ENCODE measurements at regions not wholly inside any gene's neighbourhood (a gene's known extent, or its start where the extent isn't known, plus 50 kb on each side); places are given as distances from the start of the nearest gene placed in this dataset.

DNA sequence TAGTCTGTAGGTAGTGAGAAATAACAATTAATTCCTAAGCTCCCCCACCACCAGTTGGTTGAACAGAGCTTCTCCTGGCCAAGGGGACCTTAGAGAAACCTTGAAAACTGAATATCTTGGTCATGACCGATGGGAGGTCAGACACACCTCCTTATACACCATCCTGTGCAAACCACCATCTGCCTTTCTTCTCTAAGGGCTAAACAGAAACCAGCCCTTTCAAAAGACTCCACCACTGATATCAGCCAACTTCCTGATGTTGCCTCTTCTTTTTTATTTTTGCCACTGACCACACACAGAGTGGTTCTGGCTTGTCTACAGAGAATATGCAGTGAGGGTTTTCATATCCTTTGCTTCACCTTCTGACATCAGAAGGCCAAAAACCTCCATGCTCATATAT is 977.7 kb upstream of the SEL1L start:
- no peak for TF ChIP-seq SETDB1 (IDR thresholded peaks at IDR 0.05; ENCODE audit: insufficient read length, low read length)
- no peak for TF ChIP-seq ZNF623 (tag by site-specific recombination; IDR thresholded peaks at IDR 0.05)
- TF ChIP-seq ZNF785 (tag by site-specific recombination; IDR thresholded peaks at IDR 0.05): no peak
- no peak for TF ChIP-seq ZNF221 (tag by site-specific recombination; IDR thresholded peaks at IDR 0.05; ENCODE audit: borderline replicate concordance)
- Histone ChIP-seq H3K36me3 (ENCODE audit: control insufficient read depth in 2 of 2, insufficient read depth in 1 of 2, low read length in 2 of 2) (no peaks in the 10 kb centered on the region), H3K4me3 (ENCODE audit: low read depth, low read length) (no peak overlapping the region), H3K9me3 (ENCODE audit: control insufficient read depth, insufficient read depth, low read depth, low read length) (no peaks in the 10 kb centered on the region), H3K27ac (ENCODE audit: extremely low read depth, low read depth, low read length) (no peak overlapping the region), H3K4me1 (ENCODE audit: control insufficient read depth, insufficient read depth, low read length) (no peaks in the 10 kb centered on the region)
- ChIA-PET CTCF (interaction anchor here (0.7 kb wide), 1 partner anchor 78 kb away, joined by 3 read pairs; no protein-coding TSS in a partner anchor), POLR2A (interaction anchor here (1.1 kb wide), 1 partner anchor 288 kb away, joined by 3 read pairs; no protein-coding TSS in a partner anchor)

GRCh38 chr14:82520765-82521164 is 987.1 kb upstream of the SEL1L start:
- Histone ChIP-seq H3K27ac (ENCODE audit: extremely low read depth, low read depth, low read length) (no peak overlapping the region), H3K4me1 (ENCODE audit: control insufficient read depth, insufficient read depth, low read length) (no peaks in the 10 kb centered on the region), H3K36me3 (ENCODE audit: control insufficient read depth in 2 of 2, insufficient read depth in 1 of 2, low read length in 2 of 2) (no peaks in the 10 kb centered on the region), H3K4me3 (ENCODE audit: low read depth, low read length) (no peak overlapping the region), H3K9me3 (ENCODE audit: control insufficient read depth, insufficient read depth, low read depth, low read length) (no peaks in the 10 kb centered on the region)
- TF ChIP-seq PRDM1 (tag by site-specific recombination; IDR thresholded peaks at IDR 0.05) (no peak), ZNF416 (tag by site-specific recombination; IDR thresholded peaks at IDR 0.05) (no peak), ZNF174 (tag by site-specific recombination; IDR thresholded peaks at IDR 0.05) (no peak)
- ChIA-PET POLR2A (no interaction called here), CTCF (no interaction called here)

DNA sequence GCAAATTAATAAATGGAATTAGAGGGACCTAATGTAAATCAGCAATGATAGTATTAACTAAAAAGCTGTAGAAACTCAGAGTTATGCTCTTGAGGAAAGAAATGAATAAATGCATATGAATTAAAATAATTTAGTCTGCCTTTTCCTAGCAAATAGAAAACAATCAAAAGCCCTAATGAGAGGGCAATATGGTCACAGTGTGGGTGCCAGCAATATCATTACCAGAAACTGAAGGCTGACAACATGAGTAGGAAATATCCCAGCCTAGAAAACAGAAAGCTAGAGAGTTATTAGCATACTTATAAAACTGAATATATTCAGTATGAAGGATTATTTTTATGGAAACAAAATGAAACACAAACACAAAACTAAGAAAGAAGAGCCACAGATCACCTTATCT is 987.5 kb upstream of the SEL1L start:
- Histone ChIP-seq H3K4me3 (ENCODE audit: low read depth, low read length) (no peak overlapping the region), H3K36me3 (ENCODE audit: control insufficient read depth in 2 of 2, insufficient read depth in 1 of 2, low read length in 2 of 2) (no peaks in the 10 kb centered on the region), H3K9me3 (ENCODE audit: control insufficient read depth, insufficient read depth, low read depth, low read length) (no peaks in the 10 kb centered on the region), H3K27ac (ENCODE audit: extremely low read depth, low read depth, low read length) (no peak overlapping the region), H3K4me1 (ENCODE audit: control insufficient read depth, insufficient read depth, low read length) (no peaks in the 10 kb centered on the region)
- ChIA-PET CTCF (no interaction called here), POLR2A (no interaction called here)
- TF ChIP-seq ZNF280D (tag by site-specific recombination; IDR thresholded peaks at IDR 0.05) (no peak), ZNF621 (tag by site-specific recombination; IDR thresholded peaks at IDR 0.05) (no peak), ZBTB17 (tag by site-specific recombination; IDR thresholded peaks at IDR 0.05) (no peak)

DNA sequence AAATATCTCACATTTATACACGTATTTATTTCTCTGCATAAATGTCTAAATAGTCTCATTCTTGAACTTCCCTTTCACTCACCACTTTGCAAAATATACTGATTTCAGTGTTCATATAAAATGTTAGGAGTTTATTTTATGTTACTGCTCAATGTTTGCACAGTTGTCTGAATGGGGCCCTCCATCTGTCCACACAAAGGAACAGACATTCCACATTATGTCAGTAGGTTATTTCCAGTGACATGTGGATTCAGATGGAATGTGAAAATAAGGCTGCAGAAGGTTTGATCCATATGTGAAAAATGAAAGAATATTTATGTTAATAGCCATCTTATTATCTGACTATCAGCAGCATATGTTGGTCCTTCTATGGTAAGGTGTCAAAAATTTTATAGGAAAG is 994.4 kb upstream of the SEL1L start:
- Histone ChIP-seq H3K27ac (ENCODE audit: extremely low read depth, low read depth, low read length) (no peak overlapping the region), H3K36me3 (ENCODE audit: control insufficient read depth in 2 of 2, insufficient read depth in 1 of 2, low read length in 2 of 2) (no peaks in the 10 kb centered on the region), H3K4me1 (ENCODE audit: control insufficient read depth, insufficient read depth, low read length) (no peaks in the 10 kb centered on the region), H3K4me3 (ENCODE audit: low read depth, low read length) (no peak overlapping the region), H3K9me3 (ENCODE audit: control insufficient read depth, insufficient read depth, low read depth, low read length) (no peaks in the 10 kb centered on the region)
- no peak for TF ChIP-seq ZNF404 (tag by site-specific recombination; IDR thresholded peaks at IDR 0.05)
- no peak for TF ChIP-seq ZNF791 (tag by site-specific recombination; IDR thresholded peaks at IDR 0.05)
- no peak for TF ChIP-seq ZEB2 (tag by site-specific recombination; IDR thresholded peaks at IDR 0.05)
- no peak for TF ChIP-seq OVOL3 (tag by site-specific recombination; IDR thresholded peaks at IDR 0.05)
- TF ChIP-seq ZNF16 (tag by site-specific recombination; IDR thresholded peaks at IDR 0.05; ENCODE audit: low read depth): no peak
- no peak for TF ChIP-seq SCRT2 (tag by site-specific recombination; IDR thresholded peaks at IDR 0.05)
- no peak for TF ChIP-seq ZSCAN30 (tag by site-specific recombination; IDR thresholded peaks at IDR 0.05)
- TF ChIP-seq ZNF248 (tag by site-specific recombination; IDR thresholded peaks at IDR 0.05): no peak
- no peak for TF ChIP-seq YY2 (tag by site-specific recombination; IDR thresholded peaks at IDR 0.05)
- ChIA-PET CTCF (no interaction called here), POLR2A (no interaction called here)
